Liver (tissue), 8 donors: ENCODE measurements at regions not wholly inside any gene's neighbourhood (a gene's known extent, or its start where the extent isn't known, plus 50 kb on each side); places are given as distances from the start of the nearest gene placed in this dataset.

Experiments used
- DNase-seq: peaks from one replicate; pipeline ENCODE4 v3.0.0-alpha.2; 2017; ENCODE audit warnings: low spot score
- H3K27ac ChIP-seq, 2 donors: one replicate each; pipeline ENCODE4 v1.7.0; 2013; ENCODE audit warnings: inconsistent platforms in 2 of 2, low read length in 2 of 2, control low read depth in 1 of 2, low read depth in 1 of 2, mild to moderate bottlenecking in 1 of 2
- H3K27me3 ChIP-seq, 4 donors: one replicate each; pipeline versions ENCODE4 v1.6.1 to v1.7.0; 2013; ENCODE audit warnings: low read length in 3 of 4, inconsistent platforms in 1 of 4, mild to moderate bottlenecking in 1 of 4, moderate library complexity in 1 of 4; ENCODE audit not compliant: control insufficient read depth in 4 of 4, insufficient read depth in 4 of 4
- H3K36me3 ChIP-seq, 4 donors: one replicate each; pipeline versions ENCODE4 v1.6.1 to v1.7.0; 2013; ENCODE audit warnings: low read length in 3 of 4, mild to moderate bottlenecking in 3 of 4, low read depth in 1 of 4, moderate library complexity in 1 of 4; ENCODE audit not compliant: control insufficient read depth in 4 of 4, insufficient read depth in 3 of 4
- H3K4me1 ChIP-seq, 4 donors: one replicate each; pipeline versions ENCODE4 v1.6.1 to v1.7.0; 2013; ENCODE audit warnings: low read length in 3 of 4, mild to moderate bottlenecking in 3 of 4, moderate library complexity in 1 of 4; ENCODE audit not compliant: control insufficient read depth in 4 of 4, insufficient read depth in 4 of 4
- H3K4me3 ChIP-seq, 3 donors: one replicate each; pipeline versions ENCODE4 v1.6.1 to v1.7.0; 2013; ENCODE audit warnings: low read length in 3 of 3, control low read depth in 1 of 3, low read depth in 1 of 3, mild to moderate bottlenecking in 1 of 3
- H3K9ac ChIP-seq, 2 donors: one replicate each; pipeline ENCODE4 v1.7.0; 2013; ENCODE audit warnings: low read length in 2 of 2, mild to moderate bottlenecking in 2 of 2, moderate library complexity in 2 of 2, control low read depth in 1 of 2, low read depth in 1 of 2
- H3K9me3 ChIP-seq, 4 donors: one replicate each; pipeline versions ENCODE4 v1.6.1 to v1.7.0; 2013; ENCODE audit warnings: low read length in 3 of 4; ENCODE audit not compliant: control insufficient read depth in 4 of 4
- CTCF ChIP-seq: fragments of 150-350 bp; IDR thresholded peaks from 2 replicates; pipeline ENCODE4 v1.5.1; 2017; ENCODE audit warnings: improper control_type of control experiment, low read depth, low read length; ENCODE audit not compliant: missing input control
- EGR1 ChIP-seq, 2 donors: IDR thresholded peaks; 2 replicates each; pipeline ENCODE4 v1.6.1; 2016 to 2018; ENCODE audit warnings: antibody characterized with exemption in 2 of 2, low read depth in 2 of 2
- FOXA1 ChIP-seq: IDR thresholded peaks from 2 replicates; pipeline ENCODE4 v1.6.1; 2016; ENCODE audit warnings: antibody characterized with exemption
- FOXA2 ChIP-seq: IDR thresholded peaks from 2 replicates; pipeline ENCODE4 v1.6.1; 2016; ENCODE audit warnings: antibody characterized with exemption
- GABPA ChIP-seq, 2 donors: IDR thresholded peaks in 1 of 2; conservative IDR thresholded peaks in 1 of 2; 2 replicates each; pipeline ENCODE4 v1.6.1; 2016; ENCODE audit warnings: antibody characterized with exemption in 2 of 2, mild to moderate bottlenecking in 1 of 2, moderate library complexity in 1 of 2
- HNF4A ChIP-seq, 2 donors: conservative IDR thresholded peaks; 2 replicates each; pipeline ENCODE4 v1.6.1; 2016; ENCODE audit warnings: antibody characterized with exemption in 2 of 2, mild to moderate bottlenecking in 2 of 2
- JUND ChIP-seq, 2 donors: IDR thresholded peaks; 2 replicates each; pipeline ENCODE4 v1.6.1; 2016; ENCODE audit warnings: antibody characterized with exemption in 2 of 2
- NR2F2 ChIP-seq: IDR thresholded peaks from 2 replicates; pipeline ENCODE4 v1.6.1; 2016; ENCODE audit warnings: antibody characterized with exemption
- REST ChIP-seq: IDR thresholded peaks from 2 replicates; pipeline ENCODE4 v1.6.1; 2016; ENCODE audit warnings: antibody characterized with exemption, mild to moderate bottlenecking
- RXRA ChIP-seq, 2 donors: IDR thresholded peaks; 2 replicates each; pipeline ENCODE4 v1.6.1; 2017 to 2018; ENCODE audit warnings: antibody characterized with exemption in 2 of 2, mild to moderate bottlenecking in 1 of 2
- SP1 ChIP-seq: IDR thresholded peaks from 2 replicates; pipeline ENCODE4 v1.6.1; 2018; ENCODE audit warnings: antibody characterized with exemption, mild to moderate bottlenecking
- TAF1 ChIP-seq: conservative IDR thresholded peaks from 2 replicates; pipeline ENCODE4 v1.6.1; 2016; ENCODE audit warnings: antibody characterized with exemption, mild to moderate bottlenecking
- YY1 ChIP-seq: IDR thresholded peaks from 2 replicates; pipeline ENCODE4 v1.6.1; 2016; ENCODE audit warnings: antibody characterized with exemption, mild to moderate bottlenecking
- WGBS: extraction: QIAGEN DNeasy Blood & Tissue Kit; methylation state at CpG from one replicate; pipeline ENCODE4 v1.1.7; 2013; 5-methylcytosine and 5-hydroxymethylcytosine counted together
- TF ChIP-seq, protein P1 (sequence below): IDR thresholded peaks from 2 replicates; pipeline ENCODE4 v1.6.1; 2016; ENCODE audit warnings: antibody characterized with exemption
- TF ChIP-seq, protein P2 (sequence below): IDR thresholded peaks from 2 replicates; pipeline ENCODE4 v1.6.1; 2016; ENCODE audit warnings: antibody characterized with exemption
- donor health status: healthy.
- donor health status: healthy.
- donor health status: healthy.
- donor health status: healthy.
- donor health status: healthy.

DNA sequence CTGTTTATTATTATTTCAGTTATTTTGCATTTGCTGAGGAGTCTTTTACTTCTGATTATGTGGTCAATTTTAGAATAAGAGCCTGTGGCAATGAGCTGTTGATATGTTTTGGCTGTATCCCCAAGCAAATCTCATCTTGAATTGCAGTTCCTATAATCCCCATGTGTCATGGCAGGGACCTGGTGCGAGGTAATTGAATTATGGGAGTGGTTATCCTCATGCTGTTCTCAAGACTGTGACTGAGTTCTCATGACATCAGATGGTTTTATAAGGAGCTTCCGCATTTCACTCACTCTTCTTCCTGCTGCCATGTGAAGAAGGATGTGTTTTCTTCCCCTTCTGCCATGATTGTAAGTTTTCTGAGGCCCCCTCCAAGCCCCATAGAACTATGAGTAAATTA is 114.9 kb upstream of the SLCO6A1 start:
- TF ChIP-seq JUND (IDR thresholded peaks at IDR 0.05): no peak
- TF ChIP-seq FOXA2: no peak
- TF ChIP-seq CTCF: no peak
- TF ChIP-seq YY1: no peak
- no peak for TF ChIP-seq EGR1 (IDR thresholded peaks at IDR 0.05; ENCODE audit: low read depth in 2 of 2)
- no peak for TF ChIP-seq RXRA (IDR thresholded peaks at IDR 0.05)
- TF ChIP-seq, protein P1, sequence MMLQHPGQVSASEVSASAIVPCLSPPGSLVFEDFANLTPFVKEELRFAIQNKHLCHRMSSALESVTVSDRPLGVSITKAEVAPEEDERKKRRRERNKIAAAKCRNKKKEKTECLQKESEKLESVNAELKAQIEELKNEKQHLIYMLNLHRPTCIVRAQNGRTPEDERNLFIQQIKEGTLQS: no peak
- TF ChIP-seq, protein P2, sequence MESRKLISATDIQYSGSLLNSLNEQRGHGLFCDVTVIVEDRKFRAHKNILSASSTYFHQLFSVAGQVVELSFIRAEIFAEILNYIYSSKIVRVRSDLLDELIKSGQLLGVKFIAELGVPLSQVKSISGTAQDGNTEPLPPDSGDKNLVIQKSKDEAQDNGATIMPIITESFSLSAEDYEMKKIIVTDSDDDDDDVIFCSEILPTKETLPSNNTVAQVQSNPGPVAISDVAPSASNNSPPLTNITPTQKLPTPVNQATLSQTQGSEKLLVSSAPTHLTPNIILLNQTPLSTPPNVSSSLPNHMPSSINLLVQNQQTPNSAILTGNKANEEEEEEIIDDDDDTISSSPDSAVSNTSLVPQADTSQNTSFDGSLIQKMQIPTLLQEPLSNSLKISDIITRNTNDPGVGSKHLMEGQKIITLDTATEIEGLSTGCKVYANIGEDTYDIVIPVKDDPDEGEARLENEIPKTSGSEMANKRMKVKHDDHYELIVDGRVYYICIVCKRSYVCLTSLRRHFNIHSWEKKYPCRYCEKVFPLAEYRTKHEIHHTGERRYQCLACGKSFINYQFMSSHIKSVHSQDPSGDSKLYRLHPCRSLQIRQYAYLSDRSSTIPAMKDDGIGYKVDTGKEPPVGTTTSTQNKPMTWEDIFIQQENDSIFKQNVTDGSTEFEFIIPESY: no peak
- TF ChIP-seq REST: no peak
- no peak for TF ChIP-seq NR2F2
- Histone ChIP-seq H3K4me3 (no peak overlapping the region), H3K36me3 (no peaks in the 10 kb centered on the region), H3K9me3 (no peaks in the 10 kb centered on the region), H3K4me1 (no peaks in the 10 kb centered on the region), H3K9ac (no peak overlapping the region), H3K27me3 (peaks cover 0 to 4% (median 0%) of the 10 kb centered on the region in 4 donors), H3K27ac (no peak overlapping the region)
- WGBS: 68% methylated on average over 2 of the region's 2 CpGs
- no peak for DNase-seq

DNA sequence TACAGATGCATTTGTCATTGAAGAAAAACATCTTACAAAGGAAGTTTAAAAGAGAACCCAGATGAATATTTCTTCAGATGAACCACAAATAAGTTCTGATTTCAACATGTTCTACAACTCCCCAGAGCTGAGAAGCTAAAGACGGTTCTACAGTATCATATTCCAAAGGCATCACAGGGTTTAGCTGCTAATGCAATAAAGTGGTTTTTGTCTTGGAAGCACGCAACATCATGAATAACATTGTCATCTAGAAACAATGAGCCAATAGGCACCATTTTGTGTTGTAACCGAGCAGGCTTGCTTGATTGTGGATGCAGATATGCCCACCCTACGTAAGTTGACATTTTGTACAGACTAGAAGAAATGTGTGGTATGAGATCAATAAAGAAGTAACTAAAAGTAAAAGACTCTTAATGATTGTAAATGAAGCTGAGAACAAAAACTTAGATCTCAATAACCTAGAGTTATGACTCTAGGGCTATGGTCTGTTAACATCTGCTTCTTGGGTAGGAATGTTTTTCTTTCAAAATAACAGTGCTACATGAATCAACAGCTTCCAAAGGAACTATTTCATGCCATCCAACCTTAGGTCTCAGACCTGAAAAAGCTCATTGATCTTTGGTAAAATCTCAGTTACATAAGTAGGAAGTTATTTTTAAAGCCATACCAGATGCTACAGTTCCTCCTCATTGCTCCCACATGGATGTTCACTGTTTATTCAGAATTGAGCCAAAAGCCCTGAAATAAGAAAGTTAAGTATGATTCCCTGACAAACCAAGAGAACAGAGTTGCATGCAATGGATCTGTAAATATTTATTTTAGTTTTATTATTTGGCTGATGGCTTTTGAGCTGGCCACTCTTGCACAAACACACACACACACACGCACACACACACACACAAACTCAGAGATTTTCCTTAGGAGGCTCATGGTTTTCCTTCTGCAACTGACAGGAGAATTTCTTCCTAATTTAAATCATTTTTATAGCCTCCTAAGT is 118.7 kb upstream of the SLCO6A1 start:
- no peaks in the 10 kb centered on the region for H3K36me3 ChIP-seq
- H3K4me3 ChIP-seq: no peak overlapping the region
- no peaks in the 10 kb centered on the region for H3K4me1 ChIP-seq
- H3K27ac ChIP-seq: no peak overlapping the region
- no peaks in the 10 kb centered on the region for H3K27me3 ChIP-seq
- WGBS: 80% methylated on average over 5 of the region's 5 CpGs
- H3K9ac ChIP-seq: no peak overlapping the region
- DNase-seq: no peak
- no peaks in the 10 kb centered on the region for H3K9me3 ChIP-seq
- no peak for TF ChIP-seq CTCF
- TF ChIP-seq TAF1: no peak
- TF ChIP-seq FOXA2: no peak
- TF ChIP-seq RXRA (IDR thresholded peaks at IDR 0.05): no peak
- no peak for TF ChIP-seq FOXA1
- no peak for TF ChIP-seq SP1
- TF ChIP-seq HNF4A (conservative IDR thresholded peaks at IDR 0.05): no peak
- TF ChIP-seq YY1: no peak
- TF ChIP-seq, protein P1: no peak
- TF ChIP-seq GABPA (IDR thresholded peaks at IDR 0.05 in 1 of 2, conservative IDR thresholded peaks at IDR 0.05 in 1 of 2): no peak
- TF ChIP-seq NR2F2: no peak
- TF ChIP-seq REST: no peak
